BJ (cell line): ENCODE measurements at regions not wholly inside any gene's neighbourhood (a gene's known extent, or its start where the extent isn't known, plus 50 kb on each side); places are given as distances from the start of the nearest gene placed in this dataset.

Experiments
- CTCF ChIA-PET: fragments of 350-600 bp; formaldehyde crosslinking; extraction: SDS; loops from one replicate; lab custom pipeline; 2021; ENCODE audit warnings: antibody characterized with exemption, inconsistent platforms; lab: Yijun Ruan, JAX
- POLR2A ChIA-PET: fragments of 300-600 bp; sonication (Branson Sonifier 250); formaldehyde crosslinking; extraction: SDS; loops from one replicate; lab custom pipeline; 2021; ENCODE audit warnings: antibody characterized with exemption; lab: Charles Lee
- DNase-seq: peaks from one replicate; pipeline ENCODE4 v3.0.0-alpha.2; 2011; ENCODE audit warnings: low read depth
- H3K27me3 ChIP-seq: 2 replicates; pipeline ENCODE4 v1.6.0; 2011; ENCODE audit warnings: low read length; ENCODE audit not compliant: control insufficient read depth, insufficient read depth
- H3K36me3 ChIP-seq: 2 replicates; pipeline ENCODE4 v1.5.1; 2011; ENCODE audit warnings: low read length; ENCODE audit not compliant: control insufficient read depth, insufficient read depth
- H3K4me3 ChIP-seq: 2 replicates; pipeline ENCODE4 v1.5.1; 2011; ENCODE audit warnings: low read depth, mild to moderate bottlenecking, control low read depth, low read length
- TF ChIP-seq, protein P1 (sequence below): IDR thresholded peaks from 2 replicates; pipeline ENCODE4 v1.5.1; 2011; ENCODE audit warnings: low read depth, mild to moderate bottlenecking, control low read depth, inconsistent platforms, low read length, moderate library complexity; ENCODE audit not compliant: insufficient read depth

DNA sequence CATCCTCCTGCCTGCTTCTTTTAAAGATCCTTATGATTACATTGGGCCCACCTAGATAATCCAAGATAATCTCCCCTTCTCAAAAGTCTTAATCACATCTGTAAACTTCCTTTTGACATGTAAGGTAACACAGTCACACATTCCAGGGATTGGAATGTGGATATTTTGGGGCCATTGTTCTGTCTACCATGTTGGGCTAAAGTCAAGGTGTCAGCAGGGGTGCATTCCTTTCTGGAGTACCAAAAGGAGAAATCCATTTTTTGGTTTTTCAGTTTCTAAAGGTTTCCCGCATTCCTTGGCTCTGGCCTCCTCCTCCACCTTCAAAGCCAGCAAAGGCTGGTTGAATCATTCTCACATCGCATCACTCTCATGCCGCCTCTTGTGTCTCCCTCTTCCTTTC lies 197.6 kb upstream of the NFE2L3 start:
- ChIA-PET POLR2A (no interaction called here), CTCF (no interaction called here)
- Histone ChIP-seq H3K36me3 (no peaks in the 10 kb centered on the region), H3K27me3 (peaks cover 8% of the 10 kb centered on the region), H3K4me3 (no peak overlapping the region)
- DNase-seq: no peak
- TF ChIP-seq, protein P1, sequence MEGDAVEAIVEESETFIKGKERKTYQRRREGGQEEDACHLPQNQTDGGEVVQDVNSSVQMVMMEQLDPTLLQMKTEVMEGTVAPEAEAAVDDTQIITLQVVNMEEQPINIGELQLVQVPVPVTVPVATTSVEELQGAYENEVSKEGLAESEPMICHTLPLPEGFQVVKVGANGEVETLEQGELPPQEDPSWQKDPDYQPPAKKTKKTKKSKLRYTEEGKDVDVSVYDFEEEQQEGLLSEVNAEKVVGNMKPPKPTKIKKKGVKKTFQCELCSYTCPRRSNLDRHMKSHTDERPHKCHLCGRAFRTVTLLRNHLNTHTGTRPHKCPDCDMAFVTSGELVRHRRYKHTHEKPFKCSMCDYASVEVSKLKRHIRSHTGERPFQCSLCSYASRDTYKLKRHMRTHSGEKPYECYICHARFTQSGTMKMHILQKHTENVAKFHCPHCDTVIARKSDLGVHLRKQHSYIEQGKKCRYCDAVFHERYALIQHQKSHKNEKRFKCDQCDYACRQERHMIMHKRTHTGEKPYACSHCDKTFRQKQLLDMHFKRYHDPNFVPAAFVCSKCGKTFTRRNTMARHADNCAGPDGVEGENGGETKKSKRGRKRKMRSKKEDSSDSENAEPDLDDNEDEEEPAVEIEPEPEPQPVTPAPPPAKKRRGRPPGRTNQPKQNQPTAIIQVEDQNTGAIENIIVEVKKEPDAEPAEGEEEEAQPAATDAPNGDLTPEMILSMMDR: no peak

DNA sequence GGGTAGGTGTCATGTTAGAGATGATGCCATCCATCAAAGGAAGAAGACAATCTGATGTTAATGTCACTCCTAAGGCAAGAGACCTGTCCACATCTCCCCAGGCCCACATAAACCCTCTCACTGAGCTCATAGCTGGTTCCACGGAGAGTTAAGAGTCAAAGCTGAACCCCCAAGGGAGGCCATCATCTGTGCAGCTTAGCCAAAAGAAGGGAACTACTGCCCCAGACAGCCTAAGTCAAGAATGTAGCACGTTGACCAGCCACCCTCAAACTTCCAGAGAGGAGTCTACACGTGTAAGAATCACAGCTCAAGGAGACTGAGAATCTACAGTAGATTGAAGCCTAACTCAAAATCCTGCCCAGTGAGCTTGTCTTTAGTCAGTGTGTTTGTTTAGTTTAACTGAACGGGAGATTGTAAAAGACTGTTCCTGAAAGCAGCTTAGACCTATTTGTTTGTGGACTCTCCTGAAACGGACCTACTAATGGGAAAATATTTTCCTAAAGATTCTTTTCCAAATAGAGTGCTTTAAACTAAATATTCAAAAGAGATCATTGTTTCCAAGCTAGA lies 192.7 kb upstream of the NFE2L3 start:
- ChIA-PET CTCF (no interaction called here), POLR2A (no interaction called here)
- TF ChIP-seq, protein P1: no peak
- no peaks in the 10 kb centered on the region for H3K27me3 ChIP-seq
- DNase-seq: no peak
- H3K36me3 ChIP-seq: no peaks in the 10 kb centered on the region
- H3K4me3 ChIP-seq: no peak overlapping the region

DNA sequence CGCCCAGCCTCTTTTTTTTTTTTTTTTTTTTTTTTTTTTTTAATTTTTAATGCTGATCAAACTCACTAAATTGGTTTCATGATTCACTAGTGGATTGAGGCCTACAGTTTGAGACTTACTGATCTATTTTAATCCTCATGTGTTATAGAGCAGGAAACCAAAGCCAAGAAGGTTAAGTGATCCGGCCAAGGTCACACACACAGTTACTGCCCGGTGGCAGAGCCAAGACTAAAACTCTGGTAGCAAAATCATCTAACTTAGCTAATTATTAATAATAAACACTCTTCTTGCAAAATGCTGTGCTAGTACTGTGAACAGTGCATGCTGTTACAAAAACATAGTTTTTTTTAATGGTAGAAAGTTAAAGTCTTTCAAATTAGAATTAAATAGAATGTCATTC lies 188.3 kb upstream of the NFE2L3 start:
- TF ChIP-seq, protein P1: no peak
- no peaks in the 10 kb centered on the region for H3K27me3 ChIP-seq
- no peaks in the 10 kb centered on the region for H3K36me3 ChIP-seq
- H3K4me3 ChIP-seq: no peak overlapping the region
- CTCF ChIA-PET: no interaction called here
- POLR2A ChIA-PET: no interaction called here
- DNase-seq: no peak

DNA sequence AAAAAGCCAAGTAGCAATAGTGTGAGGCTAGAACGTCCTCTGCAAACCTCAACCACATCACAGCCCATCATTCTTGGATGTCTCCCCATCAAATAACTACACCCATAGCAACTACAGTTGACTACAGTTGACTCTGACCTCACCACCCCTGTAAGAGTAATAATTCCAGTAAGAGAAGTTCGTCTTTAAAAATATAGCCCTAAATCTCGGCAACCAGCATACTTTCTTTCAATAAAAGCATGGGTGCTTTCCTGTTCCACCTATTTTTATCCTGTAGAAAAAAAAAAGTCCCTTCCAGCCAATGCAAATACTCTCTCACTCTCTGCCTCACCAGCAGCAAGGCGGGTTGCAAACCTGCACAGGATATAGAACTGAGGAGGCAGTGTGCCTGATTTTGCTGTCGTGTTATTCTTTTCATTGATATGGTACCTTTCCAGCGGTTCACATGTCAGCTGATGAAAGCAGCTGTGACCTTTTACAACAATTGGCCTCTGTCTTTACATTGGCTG lies 187.5 kb upstream of the NFE2L3 start:
- TF ChIP-seq, protein P1: no peak
- no peak overlapping the region for H3K4me3 ChIP-seq
- POLR2A ChIA-PET: no interaction called here
- no peaks in the 10 kb centered on the region for H3K27me3 ChIP-seq
- DNase-seq: no peak
- H3K36me3 ChIP-seq: no peaks in the 10 kb centered on the region
- CTCF ChIA-PET: no interaction called here

DNA sequence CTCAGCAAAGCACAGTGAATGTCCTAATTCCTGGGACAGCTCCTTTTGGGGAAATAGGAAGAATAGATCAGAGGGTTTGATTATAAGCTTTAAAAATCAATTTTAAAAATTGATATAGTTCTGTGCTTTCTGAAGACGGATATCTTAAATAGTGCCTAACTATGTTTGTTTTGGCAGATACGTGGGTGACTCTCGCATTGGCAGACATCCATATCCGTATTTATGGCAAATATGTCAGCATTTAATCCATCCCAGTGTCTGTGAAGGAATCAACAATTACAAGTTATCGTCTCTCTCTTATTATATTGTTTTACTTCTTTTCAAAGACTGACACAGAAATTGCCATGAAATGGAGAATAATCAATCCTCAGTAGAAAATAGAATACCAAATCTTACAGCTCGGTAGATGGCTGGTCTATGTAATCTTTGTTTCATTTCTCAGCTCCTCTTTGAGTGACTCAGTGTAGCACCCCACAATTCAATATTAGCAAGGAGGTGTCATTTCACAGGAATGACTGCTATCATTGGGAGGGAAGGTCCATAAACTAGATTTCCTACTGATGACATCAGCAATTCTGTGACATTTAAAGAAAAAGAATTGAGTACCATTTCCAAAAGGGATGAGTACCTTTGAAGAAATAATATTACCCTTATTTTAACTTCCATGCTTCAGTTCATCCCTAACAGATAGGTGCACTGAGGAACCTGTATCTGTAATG lies 186.4 kb upstream of the NFE2L3 start:
- no peak overlapping the region for H3K4me3 ChIP-seq
- no peaks in the 10 kb centered on the region for H3K27me3 ChIP-seq
- no peak for DNase-seq
- no peaks in the 10 kb centered on the region for H3K36me3 ChIP-seq
- POLR2A ChIA-PET: no interaction called here
- TF ChIP-seq, protein P1: no peak
- CTCF ChIA-PET: no interaction called here
